NCI-H1930 (cell line): ENCODE measurements at regions not wholly inside any gene's neighbourhood (a gene's known extent, or its start where the extent isn't known, plus 50 kb on each side); places are given as distances from the start of the nearest gene placed in this dataset.
"Not testable (repeated sequence)": the region's sequence is repeated elsewhere in the genome, so short reads cannot be mapped to it uniquely, and the experiment has no call there.

Experiments
- DNase-seq, 2 experiments: peaks; one replicate each; lab custom pipeline; 2025; lab: John Stamatoyannopoulos, UW

DNA sequence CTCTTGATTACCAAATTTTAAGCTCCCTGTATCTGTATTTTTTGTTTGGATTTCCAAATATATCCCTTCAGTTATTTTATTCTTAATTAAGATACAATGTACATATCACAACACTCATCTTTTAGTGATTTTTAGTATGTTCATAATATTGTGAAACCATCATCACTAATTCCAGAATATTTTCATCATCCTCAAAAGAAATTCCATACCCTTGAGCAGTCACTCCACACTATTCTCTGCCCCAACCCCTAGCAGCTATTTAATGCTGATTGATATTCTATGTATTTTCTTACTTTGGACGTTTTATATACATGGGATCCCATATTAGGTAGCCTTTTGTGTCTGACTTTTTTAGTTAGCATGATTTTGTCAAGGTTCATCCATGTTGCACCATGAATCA is 127.4 kb upstream of the SLC8A1 start:
- DNase-seq, result no peak

DNA sequence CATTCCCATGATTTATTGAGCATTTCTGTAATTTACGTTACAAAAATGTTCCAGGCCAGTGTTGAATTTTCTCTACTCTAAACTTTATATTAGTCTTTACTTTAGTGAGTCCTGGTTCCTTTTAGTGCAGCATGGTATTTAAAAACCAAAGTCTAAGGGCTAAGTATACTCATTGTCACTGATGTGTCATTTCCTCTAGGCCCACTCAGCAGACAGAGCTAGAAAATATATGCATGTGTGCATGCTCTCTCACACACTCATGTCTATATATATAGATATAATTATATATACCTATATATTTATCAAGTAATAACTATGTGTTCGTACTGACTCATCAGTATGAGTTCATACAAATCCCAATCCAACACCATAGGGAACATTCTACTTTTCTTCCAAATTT is 132.5 kb upstream of the SLC8A1 start:
- no peak for DNase-seq

DNA sequence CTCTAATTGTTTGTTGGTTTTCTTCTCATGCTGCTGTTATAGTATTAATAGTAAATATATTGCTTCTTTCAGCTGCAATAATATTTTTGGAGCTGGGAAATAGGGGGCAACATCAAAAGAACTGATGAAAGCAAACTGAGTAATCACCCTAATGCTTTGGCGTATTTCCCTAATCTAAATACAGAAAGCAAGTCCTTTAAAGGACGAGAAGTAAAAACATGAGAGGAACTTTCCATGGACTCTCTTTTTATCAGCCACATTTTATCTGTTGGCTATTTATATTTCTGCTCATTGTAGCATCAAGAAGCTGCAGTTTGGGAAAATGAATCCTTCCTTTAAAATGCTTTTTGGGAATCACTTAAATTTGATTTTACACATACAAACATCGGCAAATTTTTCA is 139.9 kb upstream of the SLC8A1 start:
- no peak for DNase-seq

DNA sequence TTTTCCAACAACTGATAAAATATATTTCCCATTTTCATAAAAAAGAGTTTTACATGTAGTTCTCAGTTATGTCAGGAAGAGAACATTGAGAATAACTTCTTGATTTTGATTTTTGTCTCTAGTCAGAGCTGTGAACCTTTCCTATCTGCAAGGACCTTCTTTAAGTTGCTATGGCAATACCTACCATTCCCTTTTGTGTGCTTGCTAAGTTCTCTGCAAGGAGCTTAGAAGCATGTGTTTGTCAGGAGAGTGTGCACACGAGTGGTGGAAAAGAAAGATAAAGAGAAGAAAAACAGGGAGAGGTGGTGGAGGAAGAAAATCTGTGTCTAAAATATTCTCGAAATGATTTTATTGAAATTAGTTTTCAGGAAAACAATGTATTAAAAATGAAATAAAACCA is 140.3 kb upstream of the SLC8A1 start:
- no peak for DNase-seq

DNA sequence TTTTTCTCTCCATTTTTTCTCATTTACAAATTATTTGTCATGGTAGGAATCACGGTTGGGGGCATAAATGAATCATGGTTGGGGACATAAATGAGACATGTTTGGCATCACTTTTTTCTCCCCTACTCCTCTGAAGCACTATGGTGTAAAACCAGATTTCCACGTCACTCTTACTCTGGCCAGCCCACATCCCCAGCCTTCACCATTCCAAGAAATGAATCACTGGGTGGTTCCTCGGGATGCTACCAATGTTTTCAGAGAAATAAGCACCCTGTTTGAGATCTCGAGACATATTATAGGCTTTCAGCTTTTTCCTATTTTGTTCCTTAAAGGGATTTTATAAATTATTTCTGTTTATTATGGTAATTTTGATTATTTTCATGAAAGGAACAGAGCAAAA is 155.0 kb upstream of the SLC8A1 start:
- no peak for DNase-seq

DNA sequence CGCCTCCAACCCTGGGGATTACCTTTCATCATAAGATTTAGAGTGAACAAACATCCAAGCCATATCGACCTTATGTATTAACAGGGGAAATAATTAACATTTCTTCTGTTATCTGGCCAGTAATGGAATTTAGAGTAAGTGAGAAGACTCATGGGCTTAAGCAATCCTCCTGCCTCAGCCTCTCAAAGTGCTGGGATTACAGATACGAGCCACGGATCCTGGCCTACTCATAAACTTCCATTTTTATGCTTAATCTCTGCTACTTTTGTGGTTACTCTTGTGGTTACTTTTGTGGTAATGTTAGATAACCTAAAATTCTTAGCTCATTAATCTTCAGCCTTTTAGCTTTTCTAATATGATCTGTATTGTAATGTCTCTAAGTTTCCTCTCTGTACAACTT is 159.3 kb upstream of the SLC8A1 start:
- DNase-seq, result no peak

DNA sequence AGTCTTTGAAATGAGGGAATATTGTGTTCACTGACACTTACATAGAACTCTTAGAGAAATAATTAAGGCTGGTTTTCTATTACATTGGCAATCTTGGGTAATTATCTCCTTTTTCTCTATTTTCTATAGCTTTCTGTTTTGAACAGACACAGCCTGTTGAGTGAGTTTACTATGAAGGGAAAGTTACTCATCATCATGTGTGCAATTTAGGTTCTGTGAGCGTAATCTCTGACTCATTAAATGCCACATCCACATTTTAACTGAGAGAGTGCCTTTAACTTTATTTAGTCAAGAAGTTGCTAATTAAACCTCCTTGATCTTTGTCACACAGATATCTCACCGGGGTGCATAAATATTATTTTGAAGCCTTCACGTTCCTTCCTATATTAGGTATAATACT is 174.0 kb upstream of the SLC8A1 start:
- peak in 1 of 2 experiments; percentile 10 for DNase-seq

DNA sequence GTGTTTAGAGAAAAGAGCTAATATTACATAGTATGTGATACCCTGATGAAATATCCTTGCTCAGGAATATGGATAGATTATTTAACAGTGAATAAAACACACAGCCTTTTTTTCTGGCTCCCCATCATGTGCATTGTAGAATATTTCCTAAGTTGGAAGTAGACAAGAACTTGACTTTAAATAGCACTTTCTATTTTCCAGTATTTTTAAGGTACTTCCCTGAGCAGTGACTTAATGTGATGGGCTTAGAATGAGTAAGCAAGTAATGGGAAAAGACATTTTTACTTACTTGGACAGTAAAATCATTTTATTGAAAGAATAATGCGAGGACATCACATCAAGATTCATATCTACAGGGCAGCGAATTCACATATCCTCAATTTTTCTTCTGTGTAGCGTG is 176.7 kb upstream of the SLC8A1 start:
- no peak for DNase-seq

DNA sequence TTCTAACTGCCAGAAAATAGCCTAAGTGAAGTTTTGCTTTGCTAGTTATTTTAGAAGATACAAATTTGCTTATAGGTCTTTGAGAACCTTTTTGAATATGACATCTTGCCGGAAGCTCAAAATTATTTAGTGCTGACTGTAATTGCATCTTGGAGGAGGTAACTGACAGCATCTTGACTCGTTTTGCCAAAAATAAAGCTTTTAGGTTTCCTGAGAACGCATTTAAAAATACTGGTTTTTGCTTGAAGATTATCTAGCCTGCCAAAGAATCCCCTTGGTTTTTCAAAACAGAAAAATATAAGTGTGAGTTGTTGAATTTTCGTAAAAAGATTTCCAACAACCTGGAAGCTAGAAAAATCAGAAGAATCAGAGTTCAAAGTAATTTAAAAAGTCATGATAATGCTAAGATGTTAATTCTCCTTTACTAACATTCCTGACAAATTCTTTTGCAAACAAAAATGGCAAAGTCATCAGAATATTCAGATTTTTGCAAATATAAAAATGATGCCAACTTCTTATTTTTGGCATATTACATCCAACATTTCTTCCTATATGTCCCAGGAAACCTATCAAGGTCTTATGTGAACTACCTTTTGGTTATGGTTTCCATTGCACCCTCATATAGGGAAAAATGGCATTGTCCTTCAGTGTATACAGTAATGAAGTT is 178.0 kb upstream of the SLC8A1 start:
- DNase-seq, result no peak

DNA sequence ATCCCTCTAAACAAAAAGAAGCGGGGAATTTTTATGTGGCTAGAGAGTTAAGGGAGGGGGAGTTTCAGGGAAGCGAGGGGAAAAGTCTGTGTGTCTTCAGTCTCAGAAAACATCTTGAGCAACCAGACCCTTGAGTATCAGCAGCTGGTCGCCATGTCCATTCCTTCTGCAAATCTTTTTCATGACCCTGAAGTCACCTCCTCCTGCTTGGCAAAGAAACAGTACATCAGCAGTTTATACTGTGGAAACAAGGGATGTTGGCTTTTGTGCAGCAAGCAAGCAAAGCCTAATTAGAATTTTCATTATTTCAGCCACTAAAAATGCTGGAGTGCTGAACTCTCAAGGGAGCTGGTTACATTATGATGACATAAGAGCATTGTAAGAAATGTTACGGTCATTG is 187.4 kb upstream of the SLC8A1 start:
- DNase-seq, result no peak

DNA sequence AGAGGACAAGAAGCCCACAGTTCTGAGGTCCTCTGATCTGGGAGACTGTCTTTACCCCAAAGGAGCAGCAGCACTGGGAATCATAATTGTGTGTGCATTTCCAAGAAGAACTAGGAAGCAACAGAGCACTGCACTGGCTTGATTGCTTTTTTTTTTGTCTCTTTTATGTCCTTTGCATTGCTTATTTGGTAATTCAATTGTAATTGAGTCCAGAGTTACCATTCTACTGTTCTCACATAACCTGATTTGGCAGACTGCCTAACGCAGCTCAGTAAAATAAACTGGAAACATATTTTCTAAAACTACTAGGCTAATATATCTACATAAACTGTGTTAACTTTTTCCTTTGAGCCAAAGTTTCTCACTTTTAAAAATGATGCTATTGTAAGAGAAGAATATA is 190.3 kb upstream of the SLC8A1 start:
- DNase-seq, result no peak

DNA sequence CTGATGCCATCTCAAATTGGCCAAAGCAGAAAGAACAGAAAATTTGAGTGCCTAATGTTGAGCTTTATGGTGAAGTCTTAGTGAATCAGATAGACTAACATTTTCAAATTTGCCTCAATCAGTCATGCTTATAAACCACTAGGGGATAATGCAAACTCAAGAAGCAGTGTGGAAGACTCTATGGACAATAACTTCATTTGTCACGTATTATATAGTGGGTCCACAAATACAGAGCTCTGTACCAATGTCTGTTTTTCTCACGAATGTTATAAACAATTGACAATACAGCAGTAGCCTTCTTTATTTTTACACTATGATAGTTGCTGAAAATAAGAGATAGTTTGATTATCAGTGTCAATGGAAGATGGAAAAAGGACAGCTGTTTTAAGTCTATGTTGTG is 190.8 kb upstream of the SLC8A1 start:
- DNase-seq, result no peak

DNA sequence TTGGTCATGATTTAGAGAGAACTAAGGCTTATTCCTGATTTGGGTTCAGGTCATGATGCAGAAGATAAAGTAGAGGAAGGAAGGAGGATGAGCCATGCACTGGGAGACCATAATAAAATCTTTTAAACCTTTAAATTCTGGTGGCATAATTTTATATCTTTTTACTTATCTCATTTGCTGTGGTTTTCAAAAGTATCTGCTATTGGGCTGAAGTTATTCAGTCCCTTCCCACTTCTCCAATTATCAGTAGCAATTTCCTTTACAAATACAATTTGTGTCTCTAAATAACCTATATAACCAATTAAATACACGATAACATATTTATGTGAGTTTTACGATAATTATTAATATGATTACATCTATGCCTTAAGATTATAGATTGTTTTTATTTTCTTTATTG is 194.8 kb upstream of the SLC8A1 start:
- DNase-seq, result no peak

DNA sequence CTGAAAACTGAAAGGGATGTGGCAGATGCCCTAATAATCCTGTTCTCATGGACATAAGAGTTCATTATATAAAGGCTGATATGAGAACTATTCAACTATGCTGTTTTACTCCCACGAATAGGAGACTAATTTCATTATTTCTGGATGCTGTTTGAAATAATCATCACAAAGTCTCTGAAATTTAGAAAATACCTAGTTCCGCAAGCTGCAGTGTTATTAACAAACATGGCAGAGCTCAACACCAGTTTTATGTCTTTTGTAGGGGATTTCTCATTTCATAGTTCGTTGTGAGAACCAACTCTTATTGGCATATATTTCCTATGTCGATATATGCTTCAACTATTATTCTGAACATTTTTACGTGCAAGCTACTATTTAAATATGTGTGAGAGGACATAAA is 200.3 kb upstream of the SLC8A1 start:
- no peak for DNase-seq

DNA sequence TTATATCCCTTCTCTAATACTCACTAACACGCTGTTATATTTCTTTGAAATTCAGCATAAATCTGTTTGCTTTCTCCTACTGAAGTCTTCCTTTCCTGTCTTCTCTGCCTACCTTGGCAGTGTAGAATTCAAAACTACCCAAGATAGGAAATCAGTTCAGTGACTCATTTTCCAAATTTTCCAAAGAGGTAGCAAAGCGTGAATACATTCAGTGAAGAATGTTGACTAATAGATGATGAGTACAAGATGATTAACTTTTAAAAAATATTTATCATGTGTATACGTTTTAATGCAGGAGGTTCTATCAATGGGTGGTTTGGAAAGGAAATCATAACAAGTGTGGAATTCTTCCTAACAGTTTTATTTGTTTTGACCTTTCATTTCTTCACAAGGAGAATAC is 201.9 kb upstream of the SLC8A1 start:
- no peak for DNase-seq

DNA sequence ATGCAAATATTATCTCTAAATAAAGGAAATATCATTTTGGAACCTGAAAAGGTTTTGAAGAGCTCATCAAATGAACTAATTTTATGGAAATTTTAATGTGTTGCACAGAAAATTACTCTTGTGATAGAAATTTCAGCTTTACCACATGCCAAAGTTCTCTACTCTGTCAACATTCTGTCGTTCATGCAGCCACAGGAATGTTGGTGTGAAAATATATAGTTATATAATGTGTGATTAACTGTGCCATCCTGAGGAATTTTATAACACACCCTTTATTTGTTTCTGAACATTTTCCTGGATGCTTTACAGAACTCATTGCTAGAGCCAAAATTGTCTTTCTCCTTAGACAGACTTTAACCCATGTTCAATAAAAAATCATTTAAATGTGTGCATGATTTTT is 202.5 kb upstream of the SLC8A1 start:
- no peak for DNase-seq

DNA sequence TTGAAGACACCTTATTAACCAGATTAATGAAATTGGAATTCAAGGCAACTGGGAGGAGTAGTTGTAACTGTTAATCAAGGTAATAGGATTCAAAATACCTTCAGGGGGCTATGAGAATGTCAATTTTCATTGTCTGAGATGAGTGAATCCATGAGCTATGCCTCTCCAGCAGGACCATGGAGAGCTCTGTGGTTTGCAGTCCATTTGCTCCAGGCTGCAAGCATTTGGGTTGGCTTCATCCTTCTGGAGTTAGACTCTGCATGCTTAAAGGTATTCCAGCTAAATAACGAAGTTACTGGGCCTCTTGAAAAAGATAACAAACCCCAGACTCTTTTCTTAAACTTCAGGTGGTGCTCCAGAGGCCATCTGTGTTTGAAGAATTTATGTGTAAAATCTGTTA is 207.1 kb upstream of the SLC8A1 start:
- DNase-seq, result no peak

DNA sequence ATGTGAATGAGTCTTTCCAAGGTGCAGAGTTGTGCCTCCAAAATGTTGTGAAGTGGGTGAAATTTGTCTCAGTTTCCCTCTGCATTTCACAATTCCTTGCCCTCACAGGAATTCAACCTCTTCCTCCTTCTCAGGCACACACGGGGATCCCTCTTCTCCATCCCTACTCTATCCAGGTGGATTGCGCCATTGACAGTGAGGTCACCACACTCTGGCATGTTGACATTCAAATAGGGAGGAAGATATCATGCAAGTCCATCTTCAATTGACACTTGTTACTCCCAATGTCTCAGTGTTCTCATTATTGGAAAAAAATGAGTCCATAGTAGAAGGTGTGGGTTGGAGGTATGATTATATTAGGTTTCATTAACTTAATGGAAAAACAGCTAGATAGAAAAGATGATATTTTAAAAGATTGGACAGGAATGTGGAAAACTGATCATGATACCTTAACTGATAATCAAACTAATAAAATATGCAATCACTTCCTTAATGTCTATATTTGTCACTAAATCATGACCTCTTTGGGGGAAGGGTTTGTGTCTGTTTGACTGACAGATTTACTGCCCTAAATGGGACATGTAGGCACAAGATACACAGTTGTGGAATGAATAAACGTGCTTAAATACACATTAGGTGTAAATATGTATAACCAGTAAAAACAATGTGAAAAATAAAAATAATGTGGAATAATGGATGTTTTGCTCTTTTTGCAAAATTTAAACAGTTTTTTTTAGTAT is 213.8 kb upstream of the SLC8A1 start:
- no peak for DNase-seq

DNA sequence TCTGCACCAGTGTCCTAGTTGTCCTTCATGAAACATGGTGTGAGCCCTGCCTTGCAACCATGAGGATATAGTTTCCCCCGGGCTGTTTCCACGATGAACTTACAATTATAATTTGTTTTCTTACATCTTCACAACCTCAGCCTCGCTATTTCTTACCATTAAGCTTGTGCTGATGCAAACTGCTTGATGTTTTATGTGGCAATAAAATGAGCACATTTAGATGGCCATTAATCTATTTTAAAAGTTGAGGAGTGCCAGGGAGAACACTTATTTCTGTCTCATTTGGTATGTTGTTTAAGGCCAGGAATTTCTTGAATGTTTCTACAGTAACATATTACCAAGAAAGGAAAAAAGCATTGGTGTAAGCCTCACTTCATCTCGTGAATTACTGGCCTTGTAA is 214.5 kb upstream of the SLC8A1 start:
- DNase-seq, result no peak

DNA sequence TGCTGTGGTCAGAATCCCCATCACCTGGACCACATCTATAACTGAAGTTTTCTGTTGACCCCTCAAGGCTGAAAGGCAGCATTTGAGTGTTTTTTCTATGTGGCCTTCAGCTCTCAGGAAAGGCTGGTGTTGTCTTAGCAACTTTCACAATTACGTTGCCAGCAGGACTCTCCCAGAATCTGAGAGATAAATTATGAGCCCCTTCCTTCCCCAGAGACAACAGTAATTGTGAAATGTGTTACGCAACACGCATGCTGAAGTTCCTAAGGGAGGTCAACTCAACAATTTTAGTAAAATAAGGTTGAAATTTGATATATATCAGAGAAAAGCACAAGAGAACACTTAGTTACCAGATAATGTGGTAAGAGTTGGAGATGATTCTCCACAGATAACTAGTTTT is 216.5 kb upstream of the SLC8A1 start:
- no peak for DNase-seq

DNA sequence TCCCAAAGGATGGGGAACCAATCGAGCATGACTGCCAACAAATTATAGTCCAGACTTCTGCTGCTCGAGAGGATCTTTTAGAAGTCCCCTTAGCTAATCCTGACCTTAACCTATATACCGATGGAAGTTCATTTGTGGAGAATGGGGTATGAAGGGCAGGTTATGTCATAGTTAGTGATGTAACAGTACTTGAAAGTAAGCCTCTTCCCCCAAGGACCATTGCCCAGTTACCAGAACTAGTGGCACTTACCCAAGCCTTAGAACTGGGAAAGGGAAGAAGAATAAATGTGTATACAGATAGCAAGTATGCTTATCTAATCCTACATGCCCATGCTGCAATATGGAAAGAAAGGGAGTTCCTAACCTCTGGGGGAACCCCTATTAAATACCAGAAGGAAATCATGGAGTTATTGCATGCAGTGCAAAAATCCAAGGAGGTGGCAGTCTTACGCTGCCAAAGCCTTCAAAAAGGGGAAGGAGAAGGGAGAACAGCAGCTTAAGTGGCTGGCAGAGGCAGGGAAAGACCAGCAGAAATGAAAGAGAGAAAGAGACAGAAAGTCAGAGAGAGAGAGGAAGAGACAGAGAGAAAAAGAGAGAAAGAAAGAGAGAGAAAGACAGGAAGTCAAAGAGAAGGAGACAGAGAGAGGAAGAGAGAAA is 224.4 kb upstream of the SLC8A1 start:
- DNase-seq, result not testable (repeated sequence)

DNA sequence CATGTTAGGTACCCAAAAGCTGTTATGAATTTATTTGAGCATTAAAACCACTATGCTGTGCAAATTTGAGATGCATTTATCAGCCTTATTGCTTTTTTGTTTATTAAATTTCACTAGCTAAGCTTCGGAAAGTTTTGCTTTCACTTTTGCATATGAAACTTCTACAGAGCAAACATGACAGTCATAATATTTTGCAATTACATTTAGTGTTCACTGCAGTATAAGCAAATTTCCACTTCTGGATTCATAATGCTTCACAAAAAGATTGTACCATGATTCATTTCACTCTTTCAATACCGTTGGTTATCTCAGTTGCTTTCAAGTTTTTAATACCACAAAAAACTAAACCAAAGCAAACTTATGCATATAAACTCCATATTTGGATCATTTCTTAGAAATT is 228.7 kb upstream of the SLC8A1 start:
- DNase-seq, result no peak

DNA sequence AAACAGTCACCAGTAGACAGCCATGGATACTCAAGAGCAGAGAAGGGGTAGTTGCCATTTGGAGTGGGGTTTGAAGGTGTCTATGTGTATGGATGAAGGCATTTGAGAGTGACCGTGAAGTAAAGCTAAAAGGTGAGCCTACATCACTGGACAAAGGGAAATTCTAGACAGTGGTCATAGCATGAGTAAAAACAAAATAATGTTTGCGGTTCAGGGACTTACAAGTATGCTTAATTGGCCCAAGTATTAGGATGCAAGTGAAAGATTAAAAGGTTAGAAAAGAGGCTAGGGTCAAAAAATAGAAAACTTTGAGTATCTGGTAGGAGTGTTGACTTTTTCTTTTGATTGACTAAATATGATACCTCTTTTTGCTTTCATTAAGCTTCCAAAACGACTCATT is 238.1 kb upstream of the SLC8A1 start:
- DNase-seq, result no peak

DNA sequence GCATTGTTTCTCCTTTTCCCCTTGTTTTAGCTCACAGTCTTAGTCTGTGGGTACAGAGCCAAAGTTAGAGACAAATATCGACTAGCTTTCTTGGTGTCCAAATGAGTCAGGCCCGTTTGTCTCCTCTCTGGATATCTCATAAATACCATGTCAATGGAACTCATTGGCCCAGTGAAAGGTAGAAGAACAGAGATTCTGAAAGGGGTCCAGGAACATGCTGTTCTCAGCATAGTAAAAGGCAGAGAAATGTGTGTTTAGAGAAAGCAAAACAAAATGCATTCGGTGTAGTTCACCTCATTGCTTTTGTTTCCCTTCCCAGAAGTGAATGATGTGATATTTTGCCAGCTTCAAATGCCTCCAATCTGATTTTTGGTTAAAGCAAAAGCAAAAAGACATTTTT is 238.6 kb upstream of the SLC8A1 start:
- no peak for DNase-seq
